Cardiac muscle cell (in vitro differentiated cells and primary cell): ENCODE measurements at regions not wholly inside any gene's neighbourhood (a gene's known extent, or its start where the extent isn't known, plus 50 kb on each side); places are given as distances from the start of the nearest gene placed in this dataset.
"Not testable (repeated sequence)": the region's sequence is repeated elsewhere in the genome, so short reads cannot be mapped to it uniquely, and the experiment has no call there.

Experiments
- DNase-seq, 2 donors: peaks; one replicate each; pipeline versions ENCODE4 v3.0.0 to v3.0.0-alpha.2; 2010 to 2017; ENCODE audit warnings: low read depth in 1 of 2, low spot score in 1 of 2
- H3K27ac ChIP-seq: fragments of 200-600 bp; sonication (generic); 2 replicates; pipeline ENCODE4 v1.5.1; 2016
- H3K27me3 ChIP-seq: fragments of 200-600 bp; sonication (generic); 2 replicates; pipeline ENCODE4 v1.6.0; 2016; ENCODE audit warnings: control low read depth
- H3K36me3 ChIP-seq: fragments of 200-600 bp; sonication (generic); 2 replicates; pipeline ENCODE4 v1.5.1; 2016; ENCODE audit warnings: control low read depth
- H3K4me1 ChIP-seq: fragments of 200-600 bp; sonication (generic); 2 replicates; pipeline ENCODE4 v1.8.1; 2017; ENCODE audit warnings: low read depth, mild to moderate bottlenecking, mixed run types
- H3K4me3 ChIP-seq: fragments of 200-600 bp; sonication (generic); 2 replicates; pipeline ENCODE4 v1.5.1; 2016; ENCODE audit warnings: mild to moderate bottlenecking
- H3K9me3 ChIP-seq: fragments of 200-600 bp; sonication (generic); 2 replicates; pipeline ENCODE4 v1.5.1; 2017; ENCODE audit warnings: low read depth, mild to moderate bottlenecking, control low read depth
- CTCF ChIP-seq: IDR thresholded peaks from 2 replicates; pipeline ENCODE4 v1.5.1; 2012; ENCODE audit warnings: low read depth, mild to moderate bottlenecking, low read length

GRCh38 chr10:21036757-21037156 lies 139.6 kb upstream of the NEBL start:
- Histone ChIP-seq H3K27me3 (no peaks in the 10 kb centered on the region), H3K27ac (no peak overlapping the region), H3K4me3 (no peak overlapping the region), H3K9me3 (no peaks in the 10 kb centered on the region), H3K36me3 (no peaks in the 10 kb centered on the region), H3K4me1 (no peaks in the 10 kb centered on the region)
- no peak for DNase-seq
- no peak for TF ChIP-seq CTCF

- DNase-seq, H3K4me3 ChIP-seq, H3K27ac ChIP-seq, H3K4me1 ChIP-seq, H3K9me3 ChIP-seq, H3K36me3 ChIP-seq, H3K27me3 ChIP-seq: not testable (repeated sequence)
Measured at GRCh38 chr10:21034770-21035169, 137.7 kb upstream of the NEBL start.

GRCh38 chr10:21034241-21034640 lies 137.1 kb upstream of the NEBL start:
- Histone ChIP-seq H3K36me3 (no peaks in the 10 kb centered on the region), H3K4me3 (no peak overlapping the region), H3K27me3 (no peaks in the 10 kb centered on the region), H3K4me1 (no peaks in the 10 kb centered on the region), H3K9me3 (no peaks in the 10 kb centered on the region), H3K27ac (no peak overlapping the region)
- DNase-seq = no peak
- no peak for TF ChIP-seq CTCF

- no peak for DNase-seq
- Histone ChIP-seq H3K27ac (no peak overlapping the region), H3K9me3 (no peaks in the 10 kb centered on the region)
Measured at GRCh38 chr10:21032587-21033319, 135.6 kb upstream of the NEBL start.

GRCh38 chr10:21031232-21031795 lies 134.2 kb upstream of the NEBL start:
- DNase-seq = peak in 1 of 2 donors; percentile 40
- no peaks in the 10 kb centered on the region for H3K36me3 ChIP-seq
- TF ChIP-seq CTCF = no peak
- no peaks in the 10 kb centered on the region for H3K9me3 ChIP-seq
- H3K4me1 ChIP-seq = no peaks in the 10 kb centered on the region
- H3K27me3 ChIP-seq = no peaks in the 10 kb centered on the region
- no peak overlapping the region for H3K4me3 ChIP-seq
- H3K27ac ChIP-seq = no peak overlapping the region

More at GRCh38 chr10:21032587-21033319, 135.6 kb upstream of the NEBL start:
- Histone ChIP-seq H3K4me1 (no peaks in the 10 kb centered on the region), H3K36me3 (no peaks in the 10 kb centered on the region), H3K4me3 (no peak overlapping the region), H3K27me3 (no peaks in the 10 kb centered on the region)
- TF ChIP-seq CTCF = no peak

GRCh38 chr10:21030091-21030490 lies 133.0 kb upstream of the NEBL start:
- peak in 1 of 2 donors; percentile 93 for DNase-seq
- Histone ChIP-seq H3K27me3 (no peaks in the 10 kb centered on the region), H3K4me3 (no peak overlapping the region), H3K27ac (no peak overlapping the region), H3K9me3 (no peaks in the 10 kb centered on the region), H3K4me1 (no peaks in the 10 kb centered on the region), H3K36me3 (no peaks in the 10 kb centered on the region)
- no peak for TF ChIP-seq CTCF
